ENCODE measurements at regions not wholly inside any gene's neighbourhood (a gene's known extent, or its start where the extent isn't known, plus 50 kb on each side); places are given as distances from the start of the nearest gene placed in this dataset.

DNA sequence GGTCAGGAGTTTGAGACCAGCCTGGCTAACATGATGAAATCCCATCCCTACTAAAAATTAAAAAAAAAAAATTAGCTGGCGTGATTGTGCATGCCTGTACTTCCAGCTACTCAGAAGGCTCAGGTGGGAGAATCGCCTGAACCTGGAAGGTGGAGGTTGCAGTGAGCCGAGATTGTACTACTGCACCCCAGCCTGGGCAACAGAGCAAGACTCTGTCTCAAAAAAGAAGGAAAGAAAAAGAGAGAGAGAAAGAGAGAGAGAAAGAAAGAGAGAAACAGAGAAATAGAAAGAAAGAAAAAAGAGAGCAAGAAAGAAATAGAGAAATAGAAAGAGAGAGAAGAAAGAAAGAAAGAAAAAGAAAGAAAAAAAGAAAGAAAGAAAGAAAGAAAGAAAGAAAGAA, 292.8 kb upstream of the KLF6 start:
- no peak for DNase-seq (ENCODE audit: low read depth in 2 of 2)

DNA sequence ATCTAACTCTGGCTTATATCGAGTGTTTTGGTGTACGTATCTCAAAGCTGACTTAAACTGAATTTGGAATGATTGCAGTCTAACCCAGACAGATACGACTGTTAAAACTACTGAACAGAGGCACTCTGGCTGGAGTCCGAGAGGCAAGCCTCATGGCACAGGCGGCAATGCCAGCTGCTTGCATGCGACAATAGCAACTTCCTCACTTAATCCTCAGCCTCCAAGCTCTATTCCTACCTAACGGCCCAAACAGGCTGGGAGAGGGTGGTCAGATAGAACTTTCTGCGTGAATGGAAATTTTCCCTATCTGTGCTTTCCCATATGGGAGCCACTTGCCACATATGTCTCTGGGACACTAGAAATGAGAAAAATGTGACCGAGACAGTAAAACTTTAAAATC, 292.0 kb upstream of the KLF6 start:
- no peak for DNase-seq (ENCODE audit: low read depth in 2 of 2)

DNA sequence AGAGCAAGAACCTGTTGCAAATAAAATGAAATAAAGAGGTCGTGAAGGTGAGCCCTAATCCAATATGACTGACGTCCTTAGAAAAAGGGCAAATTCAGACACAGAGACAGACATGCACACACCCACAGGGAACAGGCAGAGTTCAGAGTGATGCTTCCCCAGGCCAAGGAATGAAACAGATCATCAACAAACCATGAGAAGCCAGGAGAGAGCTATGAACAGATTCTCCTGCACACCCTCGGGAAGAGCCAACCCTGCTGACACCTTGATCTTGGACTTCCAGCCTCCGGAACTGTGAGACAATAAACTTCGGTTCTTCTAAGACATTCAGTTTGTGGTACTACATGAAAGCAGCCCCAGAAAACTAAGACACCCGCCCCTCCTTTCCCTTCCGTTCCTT, 290.4 kb upstream of the KLF6 start:
- DNase-seq (ENCODE audit: low read depth in 2 of 2) = no peak

DNA sequence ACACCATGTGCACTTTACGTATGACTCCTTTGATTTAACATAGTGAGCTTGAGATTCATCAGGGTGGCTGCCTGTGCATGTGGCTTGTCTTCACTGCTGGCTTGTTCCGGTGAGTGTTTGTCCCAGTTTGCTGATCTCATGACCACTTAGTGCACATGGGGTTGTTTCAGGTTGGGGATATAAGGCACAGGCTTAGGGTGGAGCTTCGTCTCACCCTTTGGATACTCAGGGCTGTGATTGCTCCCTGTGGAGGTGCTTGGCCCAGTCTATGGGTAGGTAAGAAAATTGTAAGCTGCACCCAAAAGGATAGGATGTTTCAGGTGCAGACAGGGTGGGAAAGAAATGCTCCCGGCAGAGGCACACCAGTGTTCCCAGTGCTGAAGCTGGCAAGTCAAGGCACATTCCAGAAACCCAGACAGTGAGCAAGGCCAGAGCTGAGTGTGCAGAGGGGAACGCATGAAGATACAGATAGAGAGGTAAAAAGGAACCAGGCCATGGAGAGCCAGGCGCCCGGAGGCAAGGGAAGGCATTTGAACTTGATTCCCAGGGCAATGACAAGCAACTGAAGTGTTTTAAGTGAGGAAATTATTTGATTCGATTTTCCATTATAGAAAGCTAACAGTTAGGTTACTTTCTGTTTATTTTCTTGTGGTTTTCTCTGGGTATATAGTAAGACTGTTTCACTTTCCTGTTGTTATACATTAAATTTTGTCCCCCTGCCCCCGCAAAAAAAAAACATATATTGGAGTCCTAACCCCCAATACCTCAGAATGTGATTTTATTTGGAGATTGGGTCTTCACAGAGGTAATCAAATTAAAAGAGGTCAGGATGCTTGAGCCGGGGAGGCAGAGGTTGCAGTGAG, 289.8 kb upstream of the KLF6 start:
- no peak for DNase-seq (ENCODE audit: low read depth in 2 of 2)

DNA sequence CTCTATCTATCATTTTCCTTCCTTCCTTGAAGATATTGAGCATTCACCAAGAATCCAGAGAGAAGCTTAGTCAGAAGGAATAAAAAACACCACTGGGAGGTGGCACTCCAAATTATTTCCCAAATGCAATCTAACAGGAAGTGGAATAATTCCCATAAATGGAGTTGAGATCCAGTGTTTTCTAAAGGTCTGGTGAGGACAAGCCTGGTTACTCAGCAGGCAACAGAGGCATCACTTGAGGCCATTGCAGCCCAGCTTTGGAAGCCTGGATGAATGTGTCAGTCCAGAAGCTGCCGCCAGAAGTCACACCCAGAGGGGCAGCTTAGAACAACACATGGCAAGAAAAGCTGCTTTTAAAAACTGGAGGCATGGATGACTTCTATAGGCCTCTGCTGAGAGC, 288.9 kb upstream of the KLF6 start:
- DNase-seq (ENCODE audit: low read depth in 2 of 2) = no peak

DNA sequence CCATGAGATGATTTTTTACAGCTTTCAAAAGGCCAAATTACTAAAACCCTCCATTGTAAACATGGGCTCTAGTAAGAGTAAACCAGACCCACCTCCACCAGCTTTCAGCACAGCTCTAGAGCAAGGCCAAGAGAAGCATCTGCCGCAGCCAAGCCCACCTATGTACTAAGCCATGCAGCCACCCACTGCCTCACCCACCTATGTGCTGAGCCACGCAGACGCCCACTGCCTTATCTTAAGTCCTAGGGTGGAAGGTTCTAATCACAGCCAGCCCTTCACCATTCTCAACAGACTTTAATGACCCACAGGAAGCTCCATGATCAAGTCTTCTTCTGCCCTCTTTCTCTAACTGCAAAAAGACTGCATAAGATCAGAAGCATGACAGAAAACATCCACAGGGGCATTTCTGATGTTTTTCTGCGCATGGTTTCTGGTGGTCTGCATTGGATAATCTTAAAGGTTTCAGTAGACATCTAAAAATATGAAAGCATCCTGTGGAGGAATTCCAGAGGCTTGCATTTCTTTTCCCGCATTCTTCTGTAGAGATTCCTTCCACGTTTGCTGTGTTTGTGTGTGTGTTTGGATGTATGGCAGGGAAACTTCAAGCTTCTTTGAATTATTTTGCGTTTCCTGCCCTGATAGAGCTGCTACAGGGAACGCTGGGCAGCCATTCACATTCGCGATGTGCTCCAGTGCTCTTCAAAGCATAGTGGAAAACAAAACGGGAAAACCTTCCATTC, 286.1 kb upstream of the KLF6 start:
- no peak for DNase-seq (ENCODE audit: low read depth in 2 of 2)

DNA sequence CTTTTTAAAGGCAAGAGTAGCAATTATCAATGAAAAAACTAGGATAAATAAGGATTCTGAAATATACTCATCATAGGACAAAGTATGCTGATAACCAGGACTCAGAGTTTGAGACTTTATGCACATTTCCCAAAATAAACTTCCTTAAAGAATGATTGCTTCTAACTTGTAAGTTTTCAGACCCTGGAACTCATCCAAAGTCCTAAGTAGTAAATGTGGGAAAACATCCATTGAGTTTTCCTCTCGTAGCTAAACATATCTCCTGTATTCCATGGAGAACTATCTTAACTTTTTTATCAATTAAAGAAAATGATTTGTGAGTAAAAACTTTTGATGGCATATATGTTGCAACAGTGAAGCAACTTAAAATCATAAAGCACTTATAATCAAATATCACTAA, 285.2 kb upstream of the KLF6 start:
- no peak for DNase-seq (ENCODE audit: low read depth in 2 of 2)

DNA sequence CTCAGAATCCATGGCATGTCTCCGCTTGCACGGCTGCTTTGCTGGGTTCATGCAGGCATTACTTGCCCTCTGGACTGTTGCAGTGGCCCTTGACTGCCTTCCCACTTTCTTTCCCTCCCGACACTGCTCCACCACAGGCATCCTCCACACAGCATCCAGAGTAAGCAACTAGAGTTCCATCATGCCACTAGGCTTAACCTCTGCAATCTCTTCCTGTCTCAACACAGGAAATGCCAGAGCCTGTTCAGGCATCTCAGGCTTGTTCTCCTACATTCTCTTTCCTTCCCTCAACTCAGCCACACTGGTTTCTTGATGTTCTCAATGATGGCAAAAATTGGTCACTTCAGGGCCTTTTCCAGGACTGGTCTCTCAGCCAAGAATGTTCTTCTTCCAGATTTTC, 284.5 kb upstream of the KLF6 start:
- DNase-seq (ENCODE audit: low read depth in 2 of 2) = no peak

DNA sequence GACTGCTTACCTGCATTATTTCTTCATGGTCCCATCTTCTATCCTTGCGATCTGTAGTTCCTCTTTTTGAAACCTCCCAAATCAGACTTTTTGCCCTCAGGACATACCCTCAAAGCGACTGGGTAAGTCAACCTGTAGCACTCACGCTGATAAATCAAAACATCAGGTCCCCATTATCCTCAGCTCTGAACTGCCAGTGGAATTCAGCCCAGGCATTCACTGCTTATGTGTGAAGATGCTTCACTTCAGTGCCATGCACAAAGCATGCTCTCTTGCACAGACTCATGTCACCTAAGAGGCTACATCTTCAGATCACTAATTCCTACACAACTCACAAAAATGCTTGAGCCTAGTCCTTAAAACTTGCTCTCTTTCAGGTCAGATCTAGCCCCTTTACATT, 283.6 kb upstream of the KLF6 start:
- DNase-seq (ENCODE audit: low read depth in 2 of 2) = no peak

DNA sequence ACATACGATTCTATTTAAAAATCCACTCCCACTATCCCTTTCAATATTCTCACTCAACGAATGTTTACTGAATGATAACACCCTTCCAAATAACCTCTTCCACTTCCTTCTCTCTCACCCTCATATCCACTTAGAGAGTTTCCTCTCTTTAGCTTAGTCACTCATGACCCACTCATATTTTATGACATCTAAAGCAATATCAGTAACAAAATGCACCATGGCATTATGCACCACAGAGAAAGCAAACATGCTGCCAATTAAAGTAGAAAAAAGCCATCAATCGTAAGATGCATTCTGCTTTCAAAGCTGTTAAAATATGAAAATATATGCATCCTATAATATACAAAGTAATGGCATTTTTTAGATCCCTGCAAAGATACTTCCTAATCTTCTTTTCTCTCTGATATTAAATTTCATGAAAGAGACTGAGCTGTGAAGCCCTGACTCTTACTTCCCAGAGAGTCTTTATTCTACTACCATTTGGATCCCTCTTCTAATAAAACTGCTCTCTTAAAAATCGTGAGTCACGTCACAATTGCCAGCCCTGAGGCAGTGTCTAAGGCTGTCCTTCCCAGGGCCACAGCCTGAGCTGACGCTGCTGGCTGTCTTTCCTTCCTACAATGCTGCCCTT, 283.0 kb upstream of the KLF6 start:
- no peak for DNase-seq (ENCODE audit: low read depth in 2 of 2)

DNA sequence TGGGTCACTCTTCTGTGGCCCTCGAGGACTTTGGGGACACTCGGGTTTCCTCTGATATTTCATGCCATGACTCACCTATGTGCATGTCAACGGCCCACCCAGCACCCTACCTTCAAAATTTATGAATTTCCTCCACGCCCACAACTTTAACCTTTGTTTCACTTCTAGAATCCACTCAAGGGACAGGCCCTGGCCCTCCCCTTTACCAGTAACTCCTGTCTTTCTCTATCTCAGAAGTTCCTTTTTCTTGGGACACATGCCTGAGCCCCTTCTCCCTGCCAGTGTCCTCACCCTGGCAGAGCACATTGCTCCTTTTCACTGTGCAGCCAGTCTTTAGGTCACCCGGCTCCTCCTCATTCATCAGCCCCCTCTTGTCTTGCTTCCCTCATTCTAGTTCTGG, 282.5 kb upstream of the KLF6 start:
- DNase-seq (ENCODE audit: low read depth in 2 of 2) = no peak

DNA sequence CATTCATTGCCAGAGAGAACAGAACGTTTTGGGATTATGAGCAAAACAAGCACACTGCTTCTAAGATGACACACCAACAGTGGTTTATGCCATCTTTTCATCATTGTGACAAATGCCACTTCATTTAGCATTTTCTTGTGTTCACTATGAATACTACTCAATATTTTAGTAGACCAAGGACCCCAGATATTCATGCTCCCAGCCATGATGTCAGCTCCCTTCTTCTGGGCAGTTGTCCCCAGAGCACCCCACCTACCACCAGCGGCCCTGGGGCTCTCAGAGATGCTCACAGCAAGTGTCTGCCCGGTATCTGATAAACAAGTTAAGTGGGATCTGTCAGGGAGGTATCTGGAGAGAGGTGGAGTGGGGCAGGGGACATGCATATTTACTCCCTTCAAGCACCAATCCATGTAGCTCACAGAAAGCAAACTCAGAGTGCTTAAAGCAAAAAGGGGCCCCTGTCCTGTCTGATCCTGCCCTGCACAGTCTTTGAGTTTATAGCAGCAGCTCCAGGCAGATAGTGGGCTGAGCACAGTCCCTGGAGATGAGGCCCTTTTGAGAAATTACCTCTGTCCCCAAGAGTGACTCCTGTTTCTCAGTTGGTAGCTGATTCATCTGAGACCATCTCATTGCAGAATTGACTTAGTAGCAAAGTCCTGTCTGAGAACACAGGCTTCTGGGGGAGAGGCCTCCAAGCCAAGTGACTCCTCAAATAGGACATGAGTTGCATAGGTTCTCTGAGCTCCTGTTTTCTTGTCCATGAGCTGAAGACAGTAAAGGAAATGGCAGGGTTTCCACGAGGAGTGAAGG, 281.8 kb upstream of the KLF6 start:
- DNase-seq (ENCODE audit: low read depth in 2 of 2) = no peak

DNA sequence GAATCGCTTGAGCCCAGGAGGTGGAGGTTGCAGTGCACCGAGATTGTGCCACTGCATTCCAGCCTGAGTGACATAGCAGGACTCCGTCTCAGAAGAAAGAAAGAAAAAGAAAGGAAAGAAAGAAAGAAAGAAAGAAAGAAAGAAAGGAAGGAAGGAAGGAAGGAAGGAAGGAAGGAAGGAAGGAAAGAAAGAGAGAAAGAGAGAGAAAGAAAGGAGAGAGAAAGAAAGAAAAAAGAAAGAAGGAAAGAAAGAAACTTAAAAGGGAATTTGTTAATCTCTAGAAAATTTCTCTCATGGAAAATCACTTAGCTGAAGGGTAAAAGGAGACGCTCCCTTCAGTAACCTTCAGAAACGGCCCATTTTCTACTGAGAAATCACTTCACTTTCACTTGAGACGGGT, 279.5 kb upstream of the KLF6 start:
- no peak for DNase-seq (ENCODE audit: low read depth in 2 of 2)

DNA sequence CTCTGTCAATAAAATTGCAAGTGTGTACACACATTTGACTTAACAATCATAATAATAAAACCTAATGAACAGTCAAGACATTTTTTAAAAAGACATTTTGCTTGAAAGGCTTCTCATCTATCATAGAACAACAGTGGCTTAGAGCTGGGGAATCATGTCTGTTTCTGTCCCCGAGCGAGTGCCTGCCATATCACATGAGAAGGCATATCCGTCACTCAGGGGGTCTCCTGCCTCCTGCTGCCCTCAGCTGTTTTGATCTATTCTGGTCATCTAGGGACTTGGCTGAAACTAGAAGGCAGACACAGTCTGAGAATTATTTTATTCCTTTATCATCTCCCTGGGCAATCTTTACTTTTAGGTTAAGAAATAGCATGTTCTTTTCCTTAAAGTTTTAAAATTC, 278.7 kb upstream of the KLF6 start:
- DNase-seq (ENCODE audit: low read depth in 2 of 2) = no peak

DNA sequence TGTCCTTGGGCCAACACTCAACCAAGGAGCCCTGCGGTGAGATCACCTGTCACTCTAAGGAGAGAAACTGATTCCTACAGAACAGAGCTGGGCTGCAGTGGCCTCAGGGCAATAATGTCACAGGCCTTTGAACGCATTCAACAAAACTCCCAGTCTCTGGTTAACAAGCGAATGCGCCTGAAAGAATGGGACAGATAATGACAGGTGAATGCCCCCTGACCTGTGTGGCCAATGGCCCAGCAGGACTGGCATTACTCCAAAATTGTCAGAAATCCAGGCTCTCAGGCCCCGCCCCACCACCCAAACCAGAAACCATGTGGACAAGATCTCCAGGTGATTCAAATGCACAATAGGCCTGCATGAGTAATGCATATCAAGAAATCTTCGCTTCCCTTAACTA, 277.7 kb upstream of the KLF6 start:
- DNase-seq (ENCODE audit: low read depth in 2 of 2) = no peak

DNA sequence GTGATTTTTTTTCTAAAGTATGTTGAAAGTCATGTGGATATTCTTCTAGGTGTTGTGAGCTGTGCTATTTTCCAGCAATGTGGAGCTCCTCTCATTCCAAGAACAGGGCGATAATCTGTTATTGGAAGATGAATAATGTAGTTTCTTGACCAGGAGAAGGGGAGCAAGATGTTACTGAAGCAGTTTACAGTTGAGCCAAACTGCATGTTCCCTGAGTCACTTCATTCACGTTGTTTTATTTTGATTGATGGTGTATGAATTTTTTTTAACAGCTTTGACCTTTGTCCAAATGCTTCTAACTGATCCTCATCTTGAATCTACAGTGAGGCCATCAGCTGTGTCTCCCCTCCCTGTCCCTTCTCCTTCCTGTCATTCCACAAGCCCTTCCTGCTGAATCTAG, 277.1 kb upstream of the KLF6 start:
- DNase-seq (ENCODE audit: low read depth in 2 of 2) = no peak

DNA sequence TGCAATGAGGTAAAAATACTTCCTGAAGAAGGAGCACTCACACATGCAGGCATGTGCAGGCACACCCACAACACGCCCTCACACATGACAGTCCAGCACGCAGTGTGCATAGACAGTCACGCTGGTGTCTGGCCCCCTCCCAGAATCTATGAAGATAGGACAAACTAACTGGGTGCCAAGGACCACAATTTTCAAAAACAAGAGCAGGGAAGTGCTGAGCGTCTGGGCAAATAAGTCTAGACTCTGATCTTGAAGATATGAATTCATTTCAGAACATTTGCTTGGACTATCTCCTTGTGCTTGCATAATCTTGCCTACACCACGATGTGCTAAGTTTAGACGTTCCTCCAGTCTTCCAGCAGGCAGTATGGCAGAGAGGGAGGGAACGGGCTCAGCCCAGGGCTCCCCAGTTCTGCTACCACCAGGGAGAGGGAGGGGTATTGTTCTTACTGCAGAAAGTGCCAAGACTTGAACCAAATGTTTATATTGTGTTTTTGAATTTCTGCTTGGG, 276.5 kb upstream of the KLF6 start:
- no peak for DNase-seq (ENCODE audit: low read depth in 2 of 2)

DNA sequence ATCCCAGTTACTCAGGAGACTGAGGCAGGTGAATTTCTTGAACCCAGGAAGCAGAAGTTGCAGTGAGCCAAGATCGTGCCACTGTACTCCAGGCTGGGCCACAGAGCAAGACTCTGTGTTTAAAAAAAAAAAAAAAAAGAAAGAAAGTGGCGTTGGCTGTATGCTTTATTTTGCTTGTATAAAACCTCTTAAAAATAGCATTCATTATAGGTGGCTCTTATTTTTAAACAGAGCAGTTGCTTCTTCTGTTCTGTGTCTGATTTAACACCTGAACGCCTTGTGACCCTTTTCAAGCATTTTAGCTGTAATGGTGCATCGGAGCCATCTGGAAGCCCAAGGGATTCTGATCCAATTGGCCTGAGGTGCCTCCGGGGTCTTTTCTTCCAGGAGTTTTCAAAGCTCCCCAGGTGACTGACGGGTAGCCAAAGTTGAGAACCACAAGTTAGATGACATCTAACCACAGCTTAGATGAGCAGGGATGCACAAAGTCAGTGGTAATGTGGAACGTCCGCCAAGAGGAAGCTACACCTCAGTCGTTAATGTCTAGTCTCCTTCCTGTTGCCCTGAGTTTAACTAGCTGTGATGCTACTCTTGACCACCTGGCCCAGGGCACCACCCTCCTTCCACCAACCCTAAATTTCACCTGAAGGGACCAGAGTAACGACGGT, 274.6 kb upstream of the KLF6 start:
- no peak for DNase-seq (ENCODE audit: low read depth in 2 of 2)

DNA sequence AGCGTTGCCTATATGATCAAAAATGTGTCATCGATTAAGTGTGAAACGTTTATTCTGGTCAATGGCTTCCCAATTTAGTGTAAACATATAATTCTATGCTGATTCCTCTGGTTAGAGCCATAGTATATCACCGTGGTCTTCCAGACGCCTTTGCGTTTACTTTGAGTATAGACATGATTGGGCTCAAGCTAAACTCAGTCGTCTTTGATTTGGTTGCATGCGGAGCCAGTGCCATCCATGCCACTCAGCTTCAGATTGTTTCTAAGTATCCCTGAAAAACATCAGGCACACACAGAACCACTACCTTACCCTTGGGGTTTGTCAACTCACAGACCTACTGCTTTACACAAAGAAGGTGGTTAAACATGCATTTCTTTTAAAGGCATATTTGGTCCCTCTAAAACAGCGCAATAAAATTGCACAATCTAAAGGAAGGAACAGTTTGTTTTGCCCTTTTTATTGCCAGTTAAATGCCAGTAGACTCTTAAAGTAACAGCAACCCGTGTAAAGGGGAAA, 273.6 kb upstream of the KLF6 start:
- no peak for DNase-seq (ENCODE audit: low read depth in 2 of 2)

DNA sequence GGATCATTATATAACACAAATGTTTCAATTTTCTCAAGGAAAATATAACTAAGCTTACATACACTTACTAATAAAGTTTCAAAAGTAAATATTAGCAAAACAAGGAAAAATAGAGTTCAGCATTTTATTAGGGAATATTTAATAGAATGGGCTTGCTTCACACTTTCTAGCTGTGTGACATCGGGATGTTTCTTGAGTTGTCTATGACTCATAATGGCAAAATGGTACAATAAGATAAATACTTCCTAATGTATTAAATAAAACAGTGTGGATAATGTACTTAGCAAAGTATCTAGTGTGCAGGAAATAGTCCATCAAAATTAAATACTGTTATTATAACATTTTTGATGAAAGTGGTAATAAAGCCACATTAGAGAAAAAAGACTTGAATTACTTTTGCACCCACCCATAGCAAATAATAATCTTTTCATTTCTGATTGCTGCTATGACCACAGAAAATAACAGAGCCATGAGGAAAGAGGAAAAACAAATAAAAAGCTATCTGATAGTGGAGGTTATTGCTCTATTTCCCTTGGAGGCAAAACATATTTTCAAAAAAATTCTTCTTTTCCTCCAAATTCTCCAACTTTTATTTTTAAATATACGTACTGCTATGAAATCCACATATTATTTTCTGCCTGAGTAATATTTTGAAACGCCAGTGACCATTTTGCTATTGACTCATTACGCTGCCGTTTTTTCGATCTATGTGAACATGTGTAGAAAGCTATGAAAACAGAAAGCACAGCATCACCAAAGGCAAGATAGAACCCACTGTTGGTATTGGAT, 272.9 kb upstream of the KLF6 start:
- no peak for DNase-seq (ENCODE audit: low read depth in 2 of 2)

All from activated CD4-positive, alpha-beta T cell treated with anti-CD3 and anti-CD28 coated beads for 24 hours (primary cell).